K562 (cell line): ENCODE measurements at regions not wholly inside any gene's neighbourhood (a gene's known extent, or its start where the extent isn't known, plus 50 kb on each side); places are given as distances from the start of the nearest gene placed in this dataset.

Source experiments
- ATAC-seq: fragments of 200-7000 bp; cut with Tn5 transposase; 3 replicates; pipeline ENCODE4 v1.9.1; 2020; ENCODE audit warnings: moderate library complexity
- BruUV-seq: library from RNA; stranded (reverse); fragments of 400-500 nt; replicated peaks from 2 replicates; lab custom pipeline; 2021; lab: Mats Ljungman, UMichigan
- CTCF ChIA-PET: fragments of 300-600 bp; formaldehyde crosslinking; extraction: SDS; loops from one replicate; lab custom pipeline; 2021; ENCODE audit warnings: low intra/inter-chr PET ratio; lab: Yijun Ruan, JAX
- POLR2A ChIA-PET: fragments of 300-600, 350-650 bp; sonication (Branson Sonifier 250); formaldehyde crosslinking; extraction: SDS; loops from one replicate; lab custom pipeline; 2021; ENCODE audit warnings: antibody characterized with exemption, inconsistent platforms; lab: Yijun Ruan, JAX
- DNase-seq, 4 experiments: peaks; one replicate each; pipeline versions ENCODE4 v3.0.0 to v3.0.0-alpha.2; 2011 to 2018; ENCODE audit warnings: low spot score in 3 of 4, mixed read lengths in 3 of 4; ENCODE audit errors: extremely low read depth in 1 of 4
- FAIRE-seq: peaks from 2 replicates; lab custom pipeline; 2011; peaks lifted over from hg19 to GRCh38; lab: Jason Lieb, UNC
- H2AFZ ChIP-seq: 2 replicates; pipeline ENCODE4 v1.6.0; 2011; ENCODE audit warnings: low read depth, low read length, control low read depth, inconsistent platforms
- H3K27ac ChIP-seq: fragments of 200-600 bp; 3 replicates; pipeline ENCODE4 v1.8.0; 2011; ENCODE audit warnings: low read depth, mild to moderate bottlenecking, control low read depth, inconsistent platforms, low read length, moderate library complexity, mixed read lengths; ENCODE audit errors: extremely low read depth
- H3K27me3 ChIP-seq, 2 experiments: fragments of 300-600 bp in 1 of 2; 2 replicates in 1 of 2; 3 replicates in 1 of 2; pipeline versions ENCODE4 v1.6.0 to v1.8.0; 2011; ENCODE audit warnings: inconsistent platforms in 2 of 2, low read length in 2 of 2, mild to moderate bottlenecking in 1 of 2, mixed read lengths in 1 of 2, moderate library complexity in 1 of 2; ENCODE audit not compliant: control insufficient read depth in 2 of 2, insufficient read depth in 2 of 2
- H3K36me3 ChIP-seq: fragments of 300-600 bp; 3 replicates; pipeline ENCODE4 v1.8.0; 2011; ENCODE audit warnings: mild to moderate bottlenecking, low read length, inconsistent platforms; ENCODE audit not compliant: control insufficient read depth, insufficient read depth
- H3K4me1 ChIP-seq, 2 experiments: fragments of 200-600 bp in 1 of 2; replicated peaks in 1 of 2; 2 replicates in 1 of 2; 3 replicates in 1 of 2; pipeline versions ENCODE4 v1.5.1 to v1.8.0; 2011; ENCODE audit warnings: inconsistent platforms in 2 of 2, low read length in 2 of 2, mild to moderate bottlenecking in 1 of 2, mixed read lengths in 1 of 2, moderate library complexity in 1 of 2; ENCODE audit not compliant: control insufficient read depth in 2 of 2, insufficient read depth in 2 of 2
- H3K4me2 ChIP-seq: 2 replicates; pipeline ENCODE4 v1.6.1; 2011; ENCODE audit warnings: low read length, control low read depth, inconsistent platforms, mixed read lengths; ENCODE audit not compliant: insufficient read depth
- H3K4me3 ChIP-seq: fragments of 200-600 bp; sonication (generic), shearing (Covaris generic); 2 replicates; pipeline ENCODE4 v1.5.1; 2016; ENCODE audit warnings: control low read depth, inconsistent platforms
- H3K79me2 ChIP-seq: fragments of 200-600 bp; 3 replicates; pipeline ENCODE4 v1.8.0; 2011; ENCODE audit warnings: low read length, inconsistent platforms; ENCODE audit not compliant: control insufficient read depth, insufficient read depth
- H3K9ac ChIP-seq, 2 experiments: 2 replicates each; pipeline versions ENCODE4 v1.6.0 to v1.6.1; 2011; ENCODE audit warnings: low read depth in 2 of 2, low read length in 2 of 2, control low read depth in 1 of 2, inconsistent platforms in 1 of 2, mild to moderate bottlenecking in 1 of 2, mixed read lengths in 1 of 2; ENCODE audit not compliant: insufficient read depth in 1 of 2
- H3K9me1 ChIP-seq: one replicate; pipeline ENCODE4 v1.6.0; 2011; ENCODE audit warnings: inconsistent platforms, mild to moderate bottlenecking, low read length, moderate library complexity; ENCODE audit not compliant: control insufficient read depth, insufficient read depth
- H3K9me3 ChIP-seq: replicated peaks from 2 replicates; pipeline ENCODE4 v1.5.1; 2011; ENCODE audit warnings: low read depth, low read length, inconsistent platforms; ENCODE audit not compliant: control insufficient read depth, insufficient read depth
- H4K20me1 ChIP-seq: replicated peaks from 2 replicates; pipeline ENCODE4 v1.6.1; 2011; ENCODE audit warnings: low read length, inconsistent platforms, mixed read lengths; ENCODE audit not compliant: control insufficient read depth, insufficient read depth
- BRD9 ChIP-seq: fragments of 450-650 bp; IDR thresholded peaks from 2 replicates; pipeline ENCODE4 v1.6.1; 2018; ENCODE audit warnings: low read depth; ENCODE audit not compliant: partially characterized antibody
- CEBPB ChIP-seq: fragments of 450-650 bp; IDR thresholded peaks from 2 replicates; pipeline ENCODE4 v1.6.1; 2016; ENCODE audit warnings: missing genetic modification characterization, missing compliant biosample characterization
- CEBPG ChIP-seq, 3 experiments: fragments of 200-800 bp in 1 of 3; sonication (Bioruptor generic) in 1 of 3; sonication (generic) in 1 of 3; formaldehyde crosslinking in 1 of 3; IDR thresholded peaks in 2 of 3; conservative IDR thresholded peaks in 1 of 3; 2 replicates each; pipeline versions ENCODE4 v1.6.1 to v1.8.0; 2016 to 2022; ENCODE audit warnings: missing compliant biosample characterization in 2 of 3, missing genetic modification characterization in 2 of 3, mild to moderate bottlenecking in 1 of 3, missing genetic modification reagents in 1 of 3
- ELF4 ChIP-seq: fragments of 450-650 bp; formaldehyde crosslinking; IDR thresholded peaks from 2 replicates; pipeline ENCODE4 v1.4.0; 2022; ENCODE audit warnings: missing genetic modification characterization
- FOXA1 ChIP-seq: fragments of 450-650 bp; IDR thresholded peaks from 2 replicates; pipeline ENCODE4 v1.6.1; 2016; ENCODE audit warnings: mild to moderate bottlenecking, borderline replicate concordance
- RAD51 ChIP-seq: fragments of 450-650 bp; IDR thresholded peaks from 2 replicates; pipeline ENCODE4 v1.7.1; 2016; ENCODE audit warnings: low read depth, mild to moderate bottlenecking, borderline replicate concordance
- RHOXF2B ChIP-seq: fragments of 250-450 bp; sonication (Bioruptor Pico); conservative IDR thresholded peaks from 2 replicates; pipeline ENCODE4 v1.5.1; 2021
- SMAD4 ChIP-seq: fragments of 250-450 bp; sonication (Bioruptor Pico); conservative IDR thresholded peaks from 2 replicates; pipeline ENCODE4 v1.8.0; 2021; ENCODE audit warnings: inconsistent platforms, mild to moderate bottlenecking, moderate library complexity
- SRF ChIP-seq, 2 experiments: fragments of 250-450, 450-650 bp in 1 of 2; sonication (Bioruptor Pico) in 1 of 2; sonication (generic) in 1 of 2; formaldehyde crosslinking; IDR thresholded peaks; 2 replicates each; pipeline versions ENCODE4 v1.5.0 to v1.5.1; 2020 to 2022; ENCODE audit warnings: mild to moderate bottlenecking in 1 of 2, missing genetic modification reagents in 1 of 2
- SUPT5H ChIP-seq: fragments of 450-650 bp; IDR thresholded peaks from 2 replicates; pipeline ENCODE4 v1.6.1; 2016
- ZNF165 ChIP-seq: fragments of 250-450 bp; sonication (Bioruptor Pico); IDR thresholded peaks from 2 replicates; pipeline ENCODE4 v1.4.0; 2020; ENCODE audit warnings: borderline replicate concordance
- ZNF212 ChIP-seq: fragments of 450-650 bp; formaldehyde crosslinking; IDR thresholded peaks from 2 replicates; pipeline ENCODE4 v1.4.0; 2020; ENCODE audit warnings: mild to moderate bottlenecking
- ZNF436 ChIP-seq: fragments of 250-450, 450-650 bp; sonication (Bioruptor Pico); formaldehyde crosslinking; IDR thresholded peaks from 2 replicates; pipeline ENCODE4 v1.7.0; 2020; ENCODE audit warnings: mild to moderate bottlenecking
- ZNF57 ChIP-seq: fragments of 450-650 bp; formaldehyde crosslinking; IDR thresholded peaks from 2 replicates; pipeline ENCODE4 v1.4.0; 2020; ENCODE audit warnings: mild to moderate bottlenecking, moderate library complexity
- WGBS: fragments of 100-300 bp; shearing (Covaris generic); methylation state at CpG from one replicate; pipeline ENCODE4 v1.1.6; 2016; ENCODE audit warnings: low coverage, mixed read lengths; ENCODE audit not compliant: insufficient coverage; ENCODE audit errors: missing lambda C conversion rate; 5-methylcytosine and 5-hydroxymethylcytosine counted together
- in situ Hi-C: fragments of 300-500 bp; cut with MboI; formaldehyde crosslinking; loops from 4 replicates; pipeline ENCODE4 v1.15.0; 2018; ENCODE audit warnings: inconsistent platforms, mixed read lengths
- intact Hi-C: fragments of 100-400 bp; cut with micrococcal nuclease; formaldehyde crosslinking; loops from 2 replicates; pipeline ENCODE4 v1.14.2; 2022
- TF ChIP-seq, protein P1 (sequence below): sonication (generic); formaldehyde crosslinking; IDR thresholded peaks from 2 replicates; pipeline ENCODE4 v1.8.1; 2023; ENCODE audit warnings: mild to moderate bottlenecking, missing genetic modification reagents

DNA sequence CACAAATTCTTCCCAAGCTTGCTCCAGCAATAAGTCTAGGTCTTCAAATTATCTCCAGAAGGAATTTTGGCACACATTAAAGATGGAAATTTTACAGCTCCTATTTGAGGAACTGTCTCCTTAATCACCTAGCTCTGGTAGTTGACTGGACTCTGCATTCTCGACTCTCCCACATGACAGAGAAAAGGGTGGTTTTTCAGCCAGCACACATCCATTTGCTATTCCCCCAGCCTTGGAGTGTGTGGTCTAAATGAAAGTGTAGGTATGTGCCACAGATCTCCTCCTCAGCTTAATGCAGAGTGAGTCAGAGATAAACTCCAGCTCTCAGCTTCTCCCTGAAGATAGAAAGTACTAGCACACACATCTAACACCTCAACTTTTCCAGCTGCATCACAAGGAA, 62.2 kb upstream of the ALCAM start:
- POLR2A ChIA-PET = no interaction called here
- no peak overlapping the region for H3K4me3 ChIP-seq
- no peak overlapping the region for H3K4me2 ChIP-seq
- 0% methylated on average over 1 of the region's 1 CpG for WGBS
- no peaks in the 10 kb centered on the region for H3K4me1 ChIP-seq
- no peaks in the 10 kb centered on the region for H3K79me2 ChIP-seq
- H3K27ac ChIP-seq = no peak overlapping the region
- no peaks in the 10 kb centered on the region for H3K9me1 ChIP-seq
- CTCF ChIA-PET = no interaction called here
- no peak overlapping the region for H2AFZ ChIP-seq
- DNase-seq (no peak), FAIRE-seq (no peak), ATAC-seq (no peak)
- no peaks in the 10 kb centered on the region for H4K20me1 ChIP-seq
- H3K9ac ChIP-seq = no peak overlapping the region
- intact Hi-C loops (no loop called here), in situ Hi-C loops (no loop called here)
- no TSS peak for BruUV-seq
- H3K36me3 ChIP-seq = no peaks in the 10 kb centered on the region
- no peaks in the 10 kb centered on the region for H3K27me3 ChIP-seq
- TF ChIP-seq FOXA1 (no peak), SRF (CRISPR knock-in tag; IDR thresholded peaks at IDR 0.05) (no peak)
- no peaks in the 10 kb centered on the region for H3K9me3 ChIP-seq

GRCh38 chr3:105315144-105315543, 51.6 kb upstream of the ALCAM start:
- Histone ChIP-seq H3K27ac (no peak overlapping the region), H3K36me3 (no peaks in the 10 kb centered on the region), H3K9me1 (no peaks in the 10 kb centered on the region), H3K9me3 (no peaks in the 10 kb centered on the region), H3K4me3 (no peak overlapping the region), H3K27me3 (no peaks in the 10 kb centered on the region), H3K9ac (no peak overlapping the region), H3K4me2 (no peak overlapping the region), H3K4me1 (no peaks in the 10 kb centered on the region), H2AFZ (no peak overlapping the region), H3K79me2 (no peaks in the 10 kb centered on the region), H4K20me1 (no peaks in the 10 kb centered on the region)
- ATAC-seq (no peak), FAIRE-seq (no peak), DNase-seq (no peak)
- WGBS = 0% methylated on average over 1 of the region's 1 CpG
- CTCF ChIA-PET = no interaction called here
- intact Hi-C loops = no loop called here
- BruUV-seq = no TSS peak
- POLR2A ChIA-PET = no interaction called here
- in situ Hi-C loops = no loop called here
- no peak for TF ChIP-seq RAD51
- no peak for TF ChIP-seq ZNF212 (CRISPR knock-in tag)
- TF ChIP-seq SMAD4 = no peak
- 0 out of 2 replicates have a peak, but pooled peaks have one; percentile 17 for TF ChIP-seq CEBPB (tag)
- TF ChIP-seq RHOXF2B (CRISPR knock-in tag) = no peak
- TF ChIP-seq ZNF165 (CRISPR knock-in tag) = no peak
- TF ChIP-seq, protein P1, sequence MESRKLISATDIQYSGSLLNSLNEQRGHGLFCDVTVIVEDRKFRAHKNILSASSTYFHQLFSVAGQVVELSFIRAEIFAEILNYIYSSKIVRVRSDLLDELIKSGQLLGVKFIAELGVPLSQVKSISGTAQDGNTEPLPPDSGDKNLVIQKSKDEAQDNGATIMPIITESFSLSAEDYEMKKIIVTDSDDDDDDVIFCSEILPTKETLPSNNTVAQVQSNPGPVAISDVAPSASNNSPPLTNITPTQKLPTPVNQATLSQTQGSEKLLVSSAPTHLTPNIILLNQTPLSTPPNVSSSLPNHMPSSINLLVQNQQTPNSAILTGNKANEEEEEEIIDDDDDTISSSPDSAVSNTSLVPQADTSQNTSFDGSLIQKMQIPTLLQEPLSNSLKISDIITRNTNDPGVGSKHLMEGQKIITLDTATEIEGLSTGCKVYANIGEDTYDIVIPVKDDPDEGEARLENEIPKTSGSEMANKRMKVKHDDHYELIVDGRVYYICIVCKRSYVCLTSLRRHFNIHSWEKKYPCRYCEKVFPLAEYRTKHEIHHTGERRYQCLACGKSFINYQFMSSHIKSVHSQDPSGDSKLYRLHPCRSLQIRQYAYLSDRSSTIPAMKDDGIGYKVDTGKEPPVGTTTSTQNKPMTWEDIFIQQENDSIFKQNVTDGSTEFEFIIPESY (CRISPR knock-in tag) = no peak
- no peak for TF ChIP-seq ELF4
- no peak for TF ChIP-seq ZNF57 (CRISPR knock-in tag)
- no peak for TF ChIP-seq BRD9
- no peak for TF ChIP-seq CEBPG (CRISPR knock-in tag; IDR thresholded peaks at IDR 0.05)
- 0 out of 4 replicates have a peak, but pooled peaks of 1 of the 2 experiments have one; percentile 44 for TF ChIP-seq CEBPG (tag; conservative IDR thresholded peaks at IDR 0.05 in 1 of 2, IDR thresholded peaks at IDR 0.05 in 1 of 2)
- TF ChIP-seq ZNF436 (CRISPR knock-in tag) = no peak
- TF ChIP-seq SUPT5H = no peak
